Stomach (tissue), 4 donors: ENCODE measurements at regions not wholly inside any gene's neighbourhood (a gene's known extent, or its start where the extent isn't known, plus 50 kb on each side); places are given as distances from the start of the nearest gene placed in this dataset.

Experiments used
- CTCF ChIP-seq, 7 experiments: fragments of 450-650 bp in 4 of 7; fragments of 200-600 bp in 3 of 7; sonication (generic) in 3 of 7; IDR thresholded peaks; one replicate each; pipeline ENCODE4 v1.5.1; 2016 to 2019; ENCODE audit warnings: antibody characterized with exemption in 7 of 7, control low read depth in 2 of 7, mild to moderate bottlenecking in 1 of 7
- EP300 ChIP-seq: sonication (generic); formaldehyde crosslinking; IDR thresholded peaks from one replicate; pipeline ENCODE4 v1.6.1; 2017; ENCODE audit warnings: antibody characterized with exemption

GRCh38 chr9:32294106-32294505 lies 90.3 kb upstream of the ACO1 start:
- TF ChIP-seq EP300 (no peak), CTCF (IDR thresholded peaks at IDR 0.05) (no peak)
